22Rv1 (cell line): ENCODE measurements at regions not wholly inside any gene's neighbourhood (a gene's known extent, or its start where the extent isn't known, plus 50 kb on each side); places are given as distances from the start of the nearest gene placed in this dataset.

Source experiments
- H3K27ac ChIP-seq: fragments of 450-650 bp; 2 replicates; pipeline ENCODE4 v1.5.1; 2017
- ZFX ChIP-seq: fragments of 450-650 bp; IDR thresholded peaks from 2 replicates; pipeline ENCODE4 v1.6.1; 2017; ENCODE audit warnings: antibody characterized with exemption, borderline replicate concordance
- TF ChIP-seq, protein P1 (sequence below): fragments of 450-650 bp; IDR thresholded peaks from 2 replicates; pipeline ENCODE4 v1.5.1; 2017; ENCODE audit warnings: mild to moderate bottlenecking

DNA sequence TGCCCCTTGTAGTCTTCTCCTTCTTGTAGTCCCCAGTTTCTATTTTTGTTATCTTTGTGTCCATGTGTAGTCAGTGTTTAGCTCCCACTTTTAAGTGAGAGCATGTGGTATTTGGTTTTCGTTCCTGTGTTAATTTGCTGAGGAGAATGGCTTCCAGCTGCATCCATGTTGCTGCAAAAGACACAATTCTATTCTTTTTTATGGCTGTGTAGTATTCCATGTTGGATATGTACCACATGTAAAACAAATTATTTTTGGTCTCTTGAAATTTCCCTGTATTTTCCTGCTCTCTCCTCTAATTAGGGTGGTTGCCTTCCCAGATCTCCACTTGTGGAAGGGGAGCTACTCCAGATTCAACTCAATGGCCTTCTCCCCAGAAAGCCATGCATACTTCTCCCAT, 813.8 kb downstream of the UQCRFS1 start:
- TF ChIP-seq, protein P1, sequence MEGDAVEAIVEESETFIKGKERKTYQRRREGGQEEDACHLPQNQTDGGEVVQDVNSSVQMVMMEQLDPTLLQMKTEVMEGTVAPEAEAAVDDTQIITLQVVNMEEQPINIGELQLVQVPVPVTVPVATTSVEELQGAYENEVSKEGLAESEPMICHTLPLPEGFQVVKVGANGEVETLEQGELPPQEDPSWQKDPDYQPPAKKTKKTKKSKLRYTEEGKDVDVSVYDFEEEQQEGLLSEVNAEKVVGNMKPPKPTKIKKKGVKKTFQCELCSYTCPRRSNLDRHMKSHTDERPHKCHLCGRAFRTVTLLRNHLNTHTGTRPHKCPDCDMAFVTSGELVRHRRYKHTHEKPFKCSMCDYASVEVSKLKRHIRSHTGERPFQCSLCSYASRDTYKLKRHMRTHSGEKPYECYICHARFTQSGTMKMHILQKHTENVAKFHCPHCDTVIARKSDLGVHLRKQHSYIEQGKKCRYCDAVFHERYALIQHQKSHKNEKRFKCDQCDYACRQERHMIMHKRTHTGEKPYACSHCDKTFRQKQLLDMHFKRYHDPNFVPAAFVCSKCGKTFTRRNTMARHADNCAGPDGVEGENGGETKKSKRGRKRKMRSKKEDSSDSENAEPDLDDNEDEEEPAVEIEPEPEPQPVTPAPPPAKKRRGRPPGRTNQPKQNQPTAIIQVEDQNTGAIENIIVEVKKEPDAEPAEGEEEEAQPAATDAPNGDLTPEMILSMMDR = no peak
- TF ChIP-seq ZFX = no peak
- H3K27ac ChIP-seq = no peak overlapping the region

DNA sequence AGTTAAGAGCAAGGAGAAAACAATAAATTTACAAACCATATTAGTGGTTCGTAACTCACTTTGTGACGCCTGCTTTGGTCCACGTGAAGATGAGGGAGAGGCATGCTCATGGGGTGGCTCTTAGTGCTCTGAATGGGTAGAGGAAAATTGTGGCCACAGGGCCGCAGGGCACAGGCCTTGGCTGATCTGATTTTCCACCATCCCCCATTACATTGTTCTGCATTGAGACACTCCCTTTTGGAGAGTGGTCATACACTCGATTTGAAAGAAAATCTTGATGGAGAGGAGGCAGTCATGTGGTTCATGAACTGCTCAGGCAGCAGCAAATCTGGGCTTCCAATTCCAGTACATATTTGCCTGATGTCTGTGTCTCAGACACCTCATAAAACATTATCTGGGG, 815.2 kb downstream of the UQCRFS1 start:
- H3K27ac ChIP-seq = no peak overlapping the region
- TF ChIP-seq ZFX = no peak
- TF ChIP-seq, protein P1 = no peak

GRCh38 chr19:28397306-28397705, 815.6 kb downstream of the UQCRFS1 start:
- H3K27ac ChIP-seq = no peak overlapping the region
- TF ChIP-seq ZFX = no peak
- TF ChIP-seq, protein P1 = no peak

GRCh38 chr19:28396287-28396831, 816.6 kb downstream of the UQCRFS1 start:
- TF ChIP-seq, protein P1 = no peak
- TF ChIP-seq ZFX = no peak
- H3K27ac ChIP-seq = no peak overlapping the region

DNA sequence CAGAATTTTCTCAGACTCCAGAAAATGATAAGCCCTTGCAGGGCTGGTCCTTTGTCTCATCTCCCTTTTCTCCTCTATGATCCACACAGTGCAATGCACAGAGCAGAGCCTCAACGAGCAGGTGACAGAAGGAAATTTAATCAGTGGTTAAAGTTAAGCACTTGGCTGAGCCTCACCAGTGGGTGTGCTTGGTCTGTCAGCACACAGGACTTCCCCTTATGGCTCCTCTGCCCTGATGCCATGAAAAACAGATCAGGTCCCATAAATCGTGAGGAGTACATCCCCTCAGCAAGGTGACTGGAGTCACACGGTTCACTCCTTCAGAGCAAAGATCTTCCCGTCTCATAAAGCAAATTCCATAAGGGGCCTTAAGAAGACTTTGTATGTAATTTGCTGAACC, 818.2 kb downstream of the UQCRFS1 start:
- TF ChIP-seq, protein P1 = no peak
- no peak for TF ChIP-seq ZFX
- no peak overlapping the region for H3K27ac ChIP-seq

- no peak for TF ChIP-seq ZFX
- TF ChIP-seq, protein P1 = no peak
- no peak overlapping the region for H3K27ac ChIP-seq
These were observed 819.2 kb downstream of the UQCRFS1 start for GRCh38 chr19:28393574-28394336.

- TF ChIP-seq ZFX = no peak
- TF ChIP-seq, protein P1 = no peak
- no peak overlapping the region for H3K27ac ChIP-seq
These were observed 824.0 kb downstream of the UQCRFS1 start for GRCh38 chr19:28388988-28389387.
